Fibroblast of lung (primary cell): ENCODE measurements at regions not wholly inside any gene's neighbourhood (a gene's known extent, or its start where the extent isn't known, plus 50 kb on each side); places are given as distances from the start of the nearest gene placed in this dataset.

Experiments
- DNase-seq, 2 donors: peaks; one replicate each; pipeline versions ENCODE4 v3.0.0 to v3.0.0-alpha.2; 2010; ENCODE audit warnings: low read depth in 2 of 2
- H2AFZ ChIP-seq: 2 replicates; pipeline ENCODE4 v1.5.1; 2012; ENCODE audit warnings: low read length, control low read depth, inconsistent platforms
- H3K27ac ChIP-seq: 2 replicates; pipeline ENCODE4 v1.5.1; 2011; ENCODE audit warnings: low read length, control low read depth; ENCODE audit not compliant: insufficient read depth
- H3K27me3 ChIP-seq: 2 replicates; pipeline ENCODE4 v1.5.1; 2011; ENCODE audit warnings: mild to moderate bottlenecking, low read length; ENCODE audit not compliant: control insufficient read depth, insufficient read depth
- H3K36me3 ChIP-seq: 2 replicates; pipeline ENCODE4 v1.5.1; 2011; ENCODE audit warnings: low read length; ENCODE audit not compliant: control insufficient read depth, insufficient read depth
- H3K4me1 ChIP-seq: 2 replicates; pipeline ENCODE4 v1.5.1; 2011; ENCODE audit warnings: low read length; ENCODE audit not compliant: control insufficient read depth, insufficient read depth; ENCODE audit errors: extremely low read depth
- H3K4me2 ChIP-seq: 2 replicates; pipeline ENCODE4 v1.5.1; 2011; ENCODE audit warnings: low read length, control low read depth; ENCODE audit not compliant: insufficient read depth; ENCODE audit errors: extremely low read depth
- H3K4me3 ChIP-seq, 4 experiments: fragments of 200-600 bp in 1 of 4; sonication (generic) in 1 of 4; replicated peaks in 1 of 4; 2 replicates each; pipeline ENCODE4 v1.5.1; 2011 to 2016; ENCODE audit warnings: low read length in 4 of 4, low read depth in 3 of 4, mild to moderate bottlenecking in 3 of 4, control low read depth in 2 of 4, inconsistent platforms in 1 of 4, mixed read lengths in 1 of 4; ENCODE audit not compliant: insufficient read depth in 1 of 4; ENCODE audit errors: control extremely low read depth in 1 of 4
- H3K79me2 ChIP-seq: 2 replicates; pipeline ENCODE4 v1.5.1; 2012; ENCODE audit warnings: mild to moderate bottlenecking, low read length, inconsistent platforms; ENCODE audit not compliant: control insufficient read depth, insufficient read depth
- H3K9ac ChIP-seq: 2 replicates; pipeline ENCODE4 v1.5.1; 2011; ENCODE audit warnings: mild to moderate bottlenecking, low read length, control low read depth; ENCODE audit not compliant: insufficient read depth
- H3K9me3 ChIP-seq: 2 replicates; pipeline ENCODE4 v1.5.1; 2012; ENCODE audit warnings: low read depth, low read length; ENCODE audit not compliant: control insufficient read depth, insufficient read depth
- H4K20me1 ChIP-seq: 2 replicates; pipeline ENCODE4 v1.5.1; 2011; ENCODE audit warnings: low read length; ENCODE audit not compliant: control insufficient read depth, insufficient read depth; ENCODE audit errors: extremely low read depth
- EZH2 ChIP-seq: IDR thresholded peaks from 2 replicates; pipeline ENCODE4 v1.5.1; 2012; ENCODE audit warnings: low read length, control low read depth, mild to moderate bottlenecking; ENCODE audit errors: missing control alignments
- TF ChIP-seq, protein P1 (sequence below), 2 donors: IDR thresholded peaks in 1 of 2; conservative IDR thresholded peaks in 1 of 2; 1 replicate in 1 of 2; 2 replicates in 1 of 2; pipeline ENCODE4 v1.5.1; 2011 to 2012; ENCODE audit warnings: low read length in 2 of 2, control low read depth in 1 of 2, inconsistent platforms in 1 of 2, low read depth in 1 of 2, mild to moderate bottlenecking in 1 of 2

DNA sequence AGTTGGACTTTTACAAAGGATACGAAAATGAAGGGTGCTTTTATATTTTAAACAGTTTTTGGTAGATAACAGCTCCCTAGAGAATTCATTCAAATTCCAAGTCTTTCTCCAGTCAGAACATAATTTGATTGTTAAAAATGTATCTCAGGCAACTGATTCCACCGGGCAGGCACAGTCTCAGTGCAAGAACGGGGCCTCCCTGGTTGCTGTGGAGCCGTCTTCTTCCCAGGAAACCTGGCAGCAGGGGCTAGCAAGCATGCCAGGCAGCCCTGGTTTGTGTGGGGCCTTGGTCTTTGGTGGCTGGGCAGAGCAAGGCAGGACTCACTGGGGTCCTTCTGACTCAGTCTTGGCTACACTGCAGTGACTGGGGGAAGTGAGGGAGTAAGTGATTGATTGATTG, 143.5 kb downstream of the NXNL2 start:
- no peak overlapping the region for H2AFZ ChIP-seq
- H3K4me3 ChIP-seq: no peak overlapping the region
- peaks cover 4% of the 10 kb centered on the region for H3K4me1 ChIP-seq
- no peak overlapping the region for H3K9ac ChIP-seq
- H3K9me3 ChIP-seq: no peaks in the 10 kb centered on the region
- H3K27ac ChIP-seq: no peak overlapping the region
- H4K20me1 ChIP-seq: no peaks in the 10 kb centered on the region
- DNase-seq: no peak
- H3K4me2 ChIP-seq: no peak overlapping the region
- no peaks in the 10 kb centered on the region for H3K79me2 ChIP-seq
- no peaks in the 10 kb centered on the region for H3K27me3 ChIP-seq
- TF ChIP-seq EZH2: no peak
- TF ChIP-seq, protein P1, sequence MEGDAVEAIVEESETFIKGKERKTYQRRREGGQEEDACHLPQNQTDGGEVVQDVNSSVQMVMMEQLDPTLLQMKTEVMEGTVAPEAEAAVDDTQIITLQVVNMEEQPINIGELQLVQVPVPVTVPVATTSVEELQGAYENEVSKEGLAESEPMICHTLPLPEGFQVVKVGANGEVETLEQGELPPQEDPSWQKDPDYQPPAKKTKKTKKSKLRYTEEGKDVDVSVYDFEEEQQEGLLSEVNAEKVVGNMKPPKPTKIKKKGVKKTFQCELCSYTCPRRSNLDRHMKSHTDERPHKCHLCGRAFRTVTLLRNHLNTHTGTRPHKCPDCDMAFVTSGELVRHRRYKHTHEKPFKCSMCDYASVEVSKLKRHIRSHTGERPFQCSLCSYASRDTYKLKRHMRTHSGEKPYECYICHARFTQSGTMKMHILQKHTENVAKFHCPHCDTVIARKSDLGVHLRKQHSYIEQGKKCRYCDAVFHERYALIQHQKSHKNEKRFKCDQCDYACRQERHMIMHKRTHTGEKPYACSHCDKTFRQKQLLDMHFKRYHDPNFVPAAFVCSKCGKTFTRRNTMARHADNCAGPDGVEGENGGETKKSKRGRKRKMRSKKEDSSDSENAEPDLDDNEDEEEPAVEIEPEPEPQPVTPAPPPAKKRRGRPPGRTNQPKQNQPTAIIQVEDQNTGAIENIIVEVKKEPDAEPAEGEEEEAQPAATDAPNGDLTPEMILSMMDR (conservative IDR thresholded peaks at IDR 0.05 in 1 of 2, IDR thresholded peaks at IDR 0.05 in 1 of 2; ENCODE audit: low read depth in 1 of 2, low read length in 2 of 2): no peak
- no peaks in the 10 kb centered on the region for H3K36me3 ChIP-seq

GRCh38 chr9:88680041-88680440, 145.1 kb downstream of the NXNL2 start:
- no peaks in the 10 kb centered on the region for H4K20me1 ChIP-seq
- H3K79me2 ChIP-seq: no peaks in the 10 kb centered on the region
- TF ChIP-seq, protein P1 (conservative IDR thresholded peaks at IDR 0.05 in 1 of 2, IDR thresholded peaks at IDR 0.05 in 1 of 2; ENCODE audit: low read depth in 1 of 2, low read length in 2 of 2): no peak
- TF ChIP-seq EZH2: no peak
- H2AFZ ChIP-seq: peak overlapping the region; percentile 53
- peaks cover 4% of the 10 kb centered on the region for H3K4me1 ChIP-seq
- no peak overlapping the region for H3K4me2 ChIP-seq
- no peak overlapping the region for H3K9ac ChIP-seq
- no peaks in the 10 kb centered on the region for H3K36me3 ChIP-seq
- DNase-seq: peak in 1 of 2 donors; percentile 3
- no peak overlapping the region for H3K27ac ChIP-seq
- H3K9me3 ChIP-seq: no peaks in the 10 kb centered on the region
- H3K4me3 ChIP-seq: no peak overlapping the region
- H3K27me3 ChIP-seq: no peaks in the 10 kb centered on the region

DNA sequence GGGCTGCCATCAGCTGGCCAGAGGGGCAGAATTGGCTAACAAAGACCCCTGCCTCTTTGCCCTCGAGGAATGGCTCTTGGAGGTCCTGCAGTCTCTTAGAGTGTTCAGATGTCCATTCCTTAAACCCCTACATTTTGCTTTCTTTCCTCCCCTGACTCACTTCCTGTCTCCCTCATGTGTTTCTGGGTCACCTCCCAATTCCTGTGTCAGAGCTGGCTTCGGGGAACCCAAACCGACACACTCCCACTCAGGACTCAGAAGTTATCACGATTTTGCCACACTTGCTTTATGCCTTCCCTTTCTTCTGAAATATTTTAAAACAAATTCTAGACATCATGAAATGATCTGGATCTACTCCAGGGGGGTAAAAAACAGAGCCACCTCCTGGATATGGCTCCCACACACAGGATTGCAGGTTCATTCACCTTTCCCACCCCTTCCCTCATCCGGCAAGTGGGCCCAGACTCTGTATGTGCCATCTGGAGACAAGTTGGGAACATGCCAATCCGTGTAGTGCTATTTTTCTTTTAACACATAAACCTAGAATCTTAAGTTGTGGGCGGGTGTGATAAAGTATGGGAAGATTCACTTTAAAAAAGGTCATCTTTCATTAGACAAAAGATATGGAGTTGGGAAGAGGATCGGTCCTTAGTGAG, 145.7 kb downstream of the NXNL2 start:
- Histone ChIP-seq H3K9me3 (no peaks in the 10 kb centered on the region), H3K4me1 (peaks cover 4% of the 10 kb centered on the region), H3K27ac (no peak overlapping the region), H3K27me3 (no peaks in the 10 kb centered on the region), H4K20me1 (no peaks in the 10 kb centered on the region), H3K4me2 (no peak overlapping the region), H3K9ac (no peak overlapping the region), H2AFZ (peak overlapping the region; percentile 53), H3K79me2 (no peaks in the 10 kb centered on the region), H3K4me3 (no peak overlapping the region), H3K36me3 (no peaks in the 10 kb centered on the region)
- peak in 1 of 2 donors; percentile 54 for DNase-seq
- TF ChIP-seq EZH2: no peak
- TF ChIP-seq, protein P1 (conservative IDR thresholded peaks at IDR 0.05 in 1 of 2, IDR thresholded peaks at IDR 0.05 in 1 of 2; ENCODE audit: low read depth in 1 of 2, low read length in 2 of 2): no peak
